ENCODE measurements at regions not wholly inside any gene's neighbourhood (a gene's known extent, or its start where the extent isn't known, plus 50 kb on each side); places are given as distances from the start of the nearest gene placed in this dataset.

DNA sequence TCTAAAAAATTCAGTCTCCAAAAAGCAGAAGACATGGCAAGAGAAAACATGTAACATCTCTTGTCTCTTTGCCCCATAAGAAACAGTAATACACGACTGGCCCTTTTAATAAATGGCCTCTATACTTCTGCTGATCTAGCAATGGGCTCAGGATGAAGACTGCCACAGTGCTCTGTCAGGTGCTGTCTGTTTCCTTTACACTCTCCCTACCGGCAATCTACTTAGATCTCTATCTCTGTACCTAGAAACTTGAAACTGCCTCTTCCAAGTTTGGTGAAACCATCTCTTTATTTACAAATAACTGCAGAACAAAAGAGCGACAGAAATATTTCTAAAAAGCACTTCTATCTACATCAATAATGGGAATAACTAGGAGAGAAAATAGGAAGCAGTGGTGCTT lies 685.2 kb upstream of the INTU start:
- no peaks in the 10 kb centered on the region for H3K9me3 ChIP-seq (ENCODE audit: control insufficient read depth, insufficient read depth, low read length)
- no peaks in the 10 kb centered on the region for H3K36me3 ChIP-seq (ENCODE audit: insufficient read depth, low read length)
- no peak overlapping the region for H3K9ac ChIP-seq (ENCODE audit: low read depth, low read length)
- no peaks in the 10 kb centered on the region for H3K4me1 ChIP-seq (ENCODE audit: insufficient read depth, low read length)

DNA sequence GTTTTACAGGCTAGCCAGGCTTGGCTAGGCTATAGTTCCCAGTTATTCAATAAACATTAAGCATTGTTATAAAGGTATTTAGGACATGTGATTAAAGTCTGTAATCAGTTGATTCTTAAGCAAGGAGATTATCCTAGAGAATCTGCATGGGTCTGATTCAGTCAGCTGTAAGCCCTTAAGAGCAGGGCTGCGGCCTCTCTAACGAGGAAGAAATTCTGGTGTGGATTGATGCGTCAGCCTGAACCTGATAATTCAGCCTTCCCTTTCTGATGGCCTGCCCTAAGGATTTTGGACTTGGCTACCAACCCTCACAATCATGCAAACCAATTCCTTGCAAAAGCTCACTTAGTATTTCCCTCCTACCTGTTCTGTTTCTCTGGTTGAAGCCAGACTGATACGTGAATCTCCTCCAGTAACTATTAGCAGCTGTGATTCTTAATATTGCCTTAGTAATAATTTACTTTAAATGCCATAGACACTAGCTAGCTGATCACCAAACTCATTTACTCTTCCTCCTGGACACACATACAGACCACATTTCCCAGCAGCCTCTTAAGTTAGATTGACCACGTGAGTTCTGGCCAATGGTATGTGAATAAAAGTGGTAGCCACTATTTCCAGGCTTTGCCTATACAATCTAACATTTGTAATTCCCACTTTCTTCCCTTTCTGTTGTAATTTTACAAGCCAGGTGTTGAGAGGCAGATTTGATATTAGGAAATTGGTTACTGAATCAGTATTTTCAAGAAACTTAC lies 678.0 kb upstream of the INTU start:
- H3K9ac ChIP-seq (ENCODE audit: low read depth, low read length) = peak overlapping the region; percentile 18; the same call in 1 of the 2 replicates
- no peaks in the 10 kb centered on the region for H3K9me3 ChIP-seq (ENCODE audit: control insufficient read depth, insufficient read depth, low read length)
- H3K36me3 ChIP-seq (ENCODE audit: insufficient read depth, low read length) = no peaks in the 10 kb centered on the region
- H3K4me1 ChIP-seq (ENCODE audit: insufficient read depth, low read length) = 0 out of 2 replicates have a peak, but pooled peaks cover 4% of the 10 kb centered on the region

- peak overlapping the region; percentile 18; the same call in 1 of the 2 replicates for H3K9ac ChIP-seq (ENCODE audit: low read depth, low read length)
- H3K9me3 ChIP-seq (ENCODE audit: control insufficient read depth, insufficient read depth, low read length) = no peaks in the 10 kb centered on the region
- no peaks in the 10 kb centered on the region for H3K36me3 ChIP-seq (ENCODE audit: insufficient read depth, low read length)
- H3K4me1 ChIP-seq (ENCODE audit: insufficient read depth, low read length) = 0 out of 2 replicates have a peak, but pooled peaks cover 4% of the 10 kb centered on the region
Observed at GRCh38 chr4:126955292-126956183, 677.2 kb upstream of the INTU start.

DNA sequence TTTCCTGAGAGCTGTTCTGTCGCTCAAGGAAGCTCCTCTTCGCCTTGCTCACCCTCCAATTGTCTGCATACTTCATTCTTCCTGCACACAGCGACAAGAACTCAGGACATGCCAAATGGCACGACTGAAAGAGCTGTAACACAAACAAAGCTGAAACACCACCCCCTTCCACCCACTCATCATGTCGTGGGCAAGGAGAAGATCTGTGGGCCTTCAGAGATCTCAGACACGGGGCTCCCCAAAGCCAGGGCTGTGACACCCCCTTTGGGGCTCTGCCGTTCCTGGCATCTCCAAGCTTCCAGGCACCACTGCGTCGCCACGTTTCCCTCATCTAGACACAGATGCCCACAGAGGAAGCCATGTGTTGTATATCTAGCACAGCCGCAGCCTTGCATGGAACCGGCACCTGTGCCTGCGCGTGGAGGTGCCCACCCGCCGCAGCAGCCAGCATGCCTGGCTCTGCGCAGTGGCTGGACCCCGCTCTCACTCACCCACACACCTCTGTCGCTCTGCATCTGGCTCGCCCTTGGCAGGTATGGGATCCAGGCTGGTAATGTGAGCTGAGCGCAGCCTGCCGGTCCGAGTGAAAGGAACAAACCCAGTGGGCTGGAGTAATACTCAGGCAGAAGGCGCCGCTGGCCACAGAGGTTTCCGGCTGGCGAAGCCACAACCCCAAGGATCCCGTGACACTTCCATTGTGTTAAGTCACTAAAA lies 676.4 kb upstream of the INTU start:
- 0 out of 2 replicates have a peak, but pooled peaks cover 4% of the 10 kb centered on the region for H3K4me1 ChIP-seq (ENCODE audit: insufficient read depth, low read length)
- no peaks in the 10 kb centered on the region for H3K9me3 ChIP-seq (ENCODE audit: control insufficient read depth, insufficient read depth, low read length)
- H3K36me3 ChIP-seq (ENCODE audit: insufficient read depth, low read length) = no peaks in the 10 kb centered on the region
- H3K9ac ChIP-seq (ENCODE audit: low read depth, low read length) = no peak overlapping the region; the same call in 1 of the 2 replicates

DNA sequence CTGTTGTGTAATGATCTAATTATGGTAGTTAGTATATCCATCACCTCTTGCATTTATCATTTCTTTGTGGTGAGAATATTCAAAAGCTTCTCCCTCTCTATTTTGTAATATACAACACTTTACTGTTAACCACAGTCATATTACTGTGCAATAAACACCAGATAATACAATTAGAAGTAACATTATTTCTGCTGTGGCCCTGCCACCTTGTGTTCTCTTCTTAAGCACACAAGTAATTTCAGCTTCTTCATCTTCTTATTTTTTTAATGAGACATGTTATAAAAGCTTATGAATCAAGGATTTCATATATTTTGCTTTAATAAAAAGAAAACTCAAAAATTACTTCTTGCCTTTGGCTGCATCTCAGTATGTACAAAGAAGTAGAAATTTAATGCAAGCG lies 675.2 kb upstream of the INTU start:
- Histone ChIP-seq H3K9ac (ENCODE audit: low read depth, low read length) (no peak overlapping the region), H3K36me3 (ENCODE audit: insufficient read depth, low read length) (no peaks in the 10 kb centered on the region), H3K4me1 (ENCODE audit: insufficient read depth, low read length) (0 out of 2 replicates have a peak, but pooled peaks cover 4% of the 10 kb centered on the region), H3K9me3 (ENCODE audit: control insufficient read depth, insufficient read depth, low read length) (no peaks in the 10 kb centered on the region)

- Histone ChIP-seq H3K9me3 (ENCODE audit: control insufficient read depth, insufficient read depth, low read length) (no peaks in the 10 kb centered on the region), H3K36me3 (ENCODE audit: insufficient read depth, low read length) (no peaks in the 10 kb centered on the region), H3K4me1 (ENCODE audit: insufficient read depth, low read length) (0 out of 2 replicates have a peak, but pooled peaks cover 4% of the 10 kb centered on the region), H3K9ac (ENCODE audit: low read depth, low read length) (no peak overlapping the region)
Observed at GRCh38 chr4:126957987-126958386, 674.8 kb upstream of the INTU start.

DNA sequence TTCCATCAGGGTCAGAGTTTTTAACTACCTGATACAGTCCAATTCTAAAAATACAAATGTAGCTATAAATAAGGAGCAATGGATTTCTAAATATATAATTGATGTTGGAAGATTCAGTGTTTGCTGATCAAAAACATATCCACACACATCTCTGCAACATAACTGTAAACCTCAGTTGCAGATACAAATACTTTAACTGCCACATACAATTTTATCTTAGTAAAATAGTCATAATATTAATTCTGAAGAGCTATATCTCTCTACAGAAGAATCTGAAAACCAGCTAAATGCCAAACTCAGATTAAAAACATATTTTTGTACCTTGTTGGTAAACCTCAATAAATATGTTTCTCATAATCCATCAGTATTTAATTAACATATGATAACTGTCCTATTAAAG lies 674.3 kb upstream of the INTU start:
- Histone ChIP-seq H3K4me1 (ENCODE audit: insufficient read depth, low read length) (0 out of 2 replicates have a peak, but pooled peaks cover 4% of the 10 kb centered on the region), H3K9ac (ENCODE audit: low read depth, low read length) (no peak overlapping the region), H3K36me3 (ENCODE audit: insufficient read depth, low read length) (no peaks in the 10 kb centered on the region), H3K9me3 (ENCODE audit: control insufficient read depth, insufficient read depth, low read length) (no peaks in the 10 kb centered on the region)

DNA sequence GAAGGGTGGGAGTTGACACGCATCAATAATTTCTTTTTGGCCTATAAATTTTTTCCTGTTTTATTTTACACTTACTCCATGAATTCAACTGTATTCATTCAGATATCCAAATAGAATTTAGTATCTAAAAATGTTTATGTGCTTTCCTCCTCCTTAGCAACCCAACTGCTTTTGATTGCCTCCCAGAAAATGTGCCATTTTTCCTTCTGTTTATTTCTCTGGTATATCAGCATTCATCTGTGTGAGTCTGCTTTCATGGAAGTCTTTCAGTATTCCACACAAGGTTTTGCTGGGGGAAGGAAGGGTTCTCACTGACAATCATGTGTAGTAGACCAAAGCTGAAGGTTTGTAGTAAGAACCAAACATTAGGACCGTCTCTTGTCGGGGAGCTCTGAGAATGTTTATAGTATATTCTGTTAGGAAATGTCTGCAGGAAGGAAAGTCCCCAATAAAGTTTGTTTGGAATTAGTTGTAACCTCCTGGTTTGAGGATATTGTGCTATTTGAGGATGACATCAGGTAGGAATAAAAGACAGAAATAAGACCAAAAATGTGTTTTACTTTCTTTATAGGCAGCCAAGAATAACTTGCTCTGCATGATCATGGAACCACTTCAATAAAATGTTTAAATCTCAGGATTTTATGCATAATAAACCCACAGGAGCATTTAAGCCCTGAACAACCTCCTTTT lies 673.6 kb upstream of the INTU start:
- H3K36me3 ChIP-seq (ENCODE audit: insufficient read depth, low read length) = no peaks in the 10 kb centered on the region
- H3K4me1 ChIP-seq (ENCODE audit: insufficient read depth, low read length) = 0 out of 2 replicates have a peak, but pooled peaks cover 4% of the 10 kb centered on the region
- no peak overlapping the region for H3K9ac ChIP-seq (ENCODE audit: low read depth, low read length)
- no peaks in the 10 kb centered on the region for H3K9me3 ChIP-seq (ENCODE audit: control insufficient read depth, insufficient read depth, low read length)

GRCh38 chr4:126960760-126961159 lies 672.0 kb upstream of the INTU start:
- Histone ChIP-seq H3K9ac (ENCODE audit: low read depth, low read length) (no peak overlapping the region), H3K36me3 (ENCODE audit: insufficient read depth, low read length) (no peaks in the 10 kb centered on the region), H3K9me3 (ENCODE audit: control insufficient read depth, insufficient read depth, low read length) (no peaks in the 10 kb centered on the region), H3K4me1 (ENCODE audit: insufficient read depth, low read length) (no peaks in the 10 kb centered on the region)

DNA sequence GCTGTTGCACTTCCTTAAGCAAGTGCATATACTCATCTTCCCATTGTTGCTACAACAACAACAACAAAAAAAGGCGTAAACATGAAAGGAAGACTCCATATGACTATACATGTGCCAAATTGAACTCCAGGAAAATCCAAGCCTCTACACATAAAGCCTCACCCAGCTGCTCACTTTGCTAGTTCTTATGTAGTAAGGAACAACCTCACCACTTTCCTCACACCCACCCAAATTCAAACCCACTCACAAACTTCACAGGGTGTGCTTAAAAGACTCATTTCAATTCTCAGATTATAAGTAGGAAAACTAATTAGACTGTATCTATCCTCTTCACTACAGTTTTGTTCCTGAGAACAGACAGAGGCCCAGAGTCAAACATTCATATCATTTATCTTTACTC lies 671.1 kb upstream of the INTU start:
- Histone ChIP-seq H3K9me3 (ENCODE audit: control insufficient read depth, insufficient read depth, low read length) (no peaks in the 10 kb centered on the region), H3K4me1 (ENCODE audit: insufficient read depth, low read length) (no peaks in the 10 kb centered on the region), H3K36me3 (ENCODE audit: insufficient read depth, low read length) (no peaks in the 10 kb centered on the region), H3K9ac (ENCODE audit: low read depth, low read length) (no peak overlapping the region)

DNA sequence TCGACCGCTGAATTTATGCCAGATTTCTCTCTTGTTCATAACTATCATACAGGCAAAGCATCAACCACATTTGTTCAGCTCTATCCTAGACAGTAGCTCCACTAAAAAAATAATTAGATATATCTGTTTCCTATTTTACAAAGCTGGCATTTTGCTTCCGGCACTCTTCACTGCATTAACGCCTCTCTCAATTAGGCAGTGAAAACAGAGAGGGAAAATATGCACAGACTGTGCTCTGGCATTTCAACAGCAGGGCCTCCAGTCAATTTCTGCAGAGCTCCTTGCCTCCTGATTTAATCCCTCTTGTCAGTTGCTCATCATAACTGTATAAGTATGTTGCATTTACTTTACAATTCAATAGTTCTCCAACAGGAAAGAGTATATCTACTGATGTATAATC lies 666.9 kb upstream of the INTU start:
- Histone ChIP-seq H3K4me1 (ENCODE audit: insufficient read depth, low read length) (no peaks in the 10 kb centered on the region), H3K9ac (ENCODE audit: low read depth, low read length) (no peak overlapping the region), H3K9me3 (ENCODE audit: control insufficient read depth, insufficient read depth, low read length) (no peaks in the 10 kb centered on the region), H3K36me3 (ENCODE audit: insufficient read depth, low read length) (no peaks in the 10 kb centered on the region)

DNA sequence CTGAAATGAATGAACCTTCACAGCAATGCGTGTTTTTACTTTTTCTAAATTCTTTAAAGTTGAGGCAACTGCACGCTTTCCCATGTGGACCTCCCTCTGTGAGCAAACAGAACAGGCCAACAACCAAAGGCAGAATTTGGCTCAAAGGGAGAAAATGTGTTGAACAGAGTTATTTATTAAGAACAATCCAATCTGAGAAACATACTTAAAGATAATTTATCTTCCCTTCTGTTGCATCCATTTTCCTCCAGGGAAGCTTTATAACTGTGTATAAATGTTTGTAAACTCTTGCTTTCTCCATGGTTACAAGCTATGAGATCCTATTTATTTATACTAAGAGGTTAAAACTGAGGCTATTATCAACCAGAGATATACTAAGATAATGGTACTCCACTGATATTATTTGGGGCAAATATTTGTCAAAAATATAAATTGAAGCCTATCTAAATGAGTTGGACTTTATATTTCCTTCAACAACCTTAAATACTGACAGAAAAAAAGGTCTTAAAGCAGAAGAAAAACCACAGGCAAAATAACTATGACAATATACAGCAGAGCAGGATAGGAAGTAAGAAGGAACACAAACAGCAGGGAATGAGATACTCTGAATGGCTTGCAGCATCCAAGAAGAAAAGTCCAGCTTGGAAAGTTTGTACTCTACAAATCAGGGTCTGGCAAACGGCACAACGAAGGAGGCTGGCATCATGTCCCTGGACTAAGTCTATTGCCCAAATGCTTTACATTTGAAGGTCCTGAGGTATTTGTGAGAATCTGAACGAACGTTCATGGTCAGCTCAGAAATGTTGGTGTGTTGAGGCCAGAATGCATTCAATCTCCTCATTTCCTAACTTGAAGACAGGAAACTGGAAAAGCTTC lies 663.2 kb upstream of the INTU start:
- Histone ChIP-seq H3K4me1 (ENCODE audit: insufficient read depth, low read length) (no peaks in the 10 kb centered on the region), H3K36me3 (ENCODE audit: insufficient read depth, low read length) (no peaks in the 10 kb centered on the region), H3K9ac (ENCODE audit: low read depth, low read length) (no peak overlapping the region), H3K9me3 (ENCODE audit: control insufficient read depth, insufficient read depth, low read length) (no peaks in the 10 kb centered on the region)

DNA sequence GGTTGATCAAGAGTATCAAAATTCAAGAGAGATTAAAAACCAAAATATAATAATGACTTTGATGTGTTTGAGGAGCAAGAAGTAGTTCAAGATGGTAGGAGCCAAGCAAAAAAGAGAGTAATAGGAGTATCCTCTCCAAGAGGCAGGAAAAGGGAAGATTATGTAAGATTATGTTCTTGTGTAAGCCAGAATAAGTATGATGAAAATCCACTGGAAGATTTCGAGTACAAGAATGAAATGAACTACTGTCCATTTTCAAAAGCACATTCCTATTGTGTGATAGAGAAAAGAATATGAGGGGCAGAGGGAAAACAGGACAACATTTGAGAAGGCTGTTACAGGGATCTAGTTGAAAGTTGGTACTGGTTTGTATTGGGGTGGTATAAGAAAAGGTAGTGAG lies 659.6 kb upstream of the INTU start:
- Histone ChIP-seq H3K36me3 (ENCODE audit: insufficient read depth, low read length) (no peaks in the 10 kb centered on the region), H3K9me3 (ENCODE audit: control insufficient read depth, insufficient read depth, low read length) (no peaks in the 10 kb centered on the region), H3K9ac (ENCODE audit: low read depth, low read length) (no peak overlapping the region), H3K4me1 (ENCODE audit: insufficient read depth, low read length) (no peaks in the 10 kb centered on the region)

Measured in ES-I3 (cell line).